Kidney epithelial cell (primary cell): ENCODE measurements at regions not wholly inside any gene's neighbourhood (a gene's known extent, or its start where the extent isn't known, plus 50 kb on each side); places are given as distances from the start of the nearest gene placed in this dataset.
"Not testable (repeated sequence)": the region's sequence is repeated elsewhere in the genome, so short reads cannot be mapped to it uniquely, and the experiment has no call there.

Experiments
- DNase-seq: peaks from one replicate; pipeline ENCODE4 v3.0.0-alpha.2; 2010; ENCODE audit warnings: low read depth
- H3K27me3 ChIP-seq: 2 replicates; pipeline ENCODE4 v1.6.0; 2011; ENCODE audit warnings: low read length; ENCODE audit not compliant: control insufficient read depth, insufficient read depth
- H3K36me3 ChIP-seq: 2 replicates; pipeline ENCODE4 v1.5.1; 2011; ENCODE audit warnings: low read length; ENCODE audit not compliant: control insufficient read depth, insufficient read depth
- H3K4me3 ChIP-seq: 2 replicates; pipeline ENCODE4 v1.5.1; 2011; ENCODE audit warnings: low read depth, mild to moderate bottlenecking, control low read depth, low read length
- CTCF ChIP-seq: IDR thresholded peaks from 2 replicates; pipeline ENCODE4 v1.5.1; 2011; ENCODE audit warnings: mild to moderate bottlenecking, moderate library complexity, low read length, control low read depth, inconsistent platforms; ENCODE audit not compliant: insufficient read depth, poor library complexity, severe bottlenecking

GRCh38 chr16:48681520-48681919 is 71.5 kb upstream of the N4BP1 start:
- TF ChIP-seq CTCF = no peak
- DNase-seq = no peak
- no peaks in the 10 kb centered on the region for H3K36me3 ChIP-seq
- H3K4me3 ChIP-seq = no peak overlapping the region
- H3K27me3 ChIP-seq = no peaks in the 10 kb centered on the region

GRCh38 chr16:48680881-48681280 is 70.9 kb upstream of the N4BP1 start:
- H3K36me3 ChIP-seq = no peaks in the 10 kb centered on the region
- DNase-seq = no peak
- H3K27me3 ChIP-seq = no peaks in the 10 kb centered on the region
- no peak overlapping the region for H3K4me3 ChIP-seq
- TF ChIP-seq CTCF = no peak

- TF ChIP-seq CTCF = no peak
- Histone ChIP-seq H3K36me3 (no peaks in the 10 kb centered on the region), H3K27me3 (no peaks in the 10 kb centered on the region), H3K4me3 (no peak overlapping the region)
- no peak for DNase-seq
Measured at GRCh38 chr16:48676836-48677235, 66.9 kb upstream of the N4BP1 start.

GRCh38 chr16:48668184-48668583 is 58.2 kb upstream of the N4BP1 start:
- DNase-seq = not testable (repeated sequence)

GRCh38 chr16:48659940-48660339 is 50.0 kb upstream of the N4BP1 start:
- no peak for TF ChIP-seq CTCF
- Histone ChIP-seq H3K4me3 (no peak overlapping the region), H3K36me3 (no peaks in the 10 kb centered on the region), H3K27me3 (no peaks in the 10 kb centered on the region)
- no peak for DNase-seq

More at GRCh38 chr16:48668184-48668583, 58.2 kb upstream of the N4BP1 start:
- H3K4me3 ChIP-seq, H3K27me3 ChIP-seq, H3K36me3 ChIP-seq: not testable (repeated sequence)
